ENCODE measurements at regions not wholly inside any gene's neighbourhood (a gene's known extent, or its start where the extent isn't known, plus 50 kb on each side); places are given as distances from the start of the nearest gene placed in this dataset.

- DNase-seq (ENCODE audit: low read depth in 3 of 3): no peak
These were observed 476.4 kb upstream of the SLC10A2 start for GRCh38 chr13:103542648-103543047.

GRCh38 chr13:103540382-103540765, 474.2 kb upstream of the SLC10A2 start:
- DNase-seq (ENCODE audit: low read depth in 3 of 3): no peak

- no peak for DNase-seq (ENCODE audit: low read depth in 3 of 3)
These were observed 473.6 kb upstream of the SLC10A2 start for GRCh38 chr13:103539721-103540381.

- DNase-seq (ENCODE audit: low read depth in 3 of 3): no peak
These were observed 473.0 kb upstream of the SLC10A2 start for GRCh38 chr13:103539265-103539664.

- no peak for DNase-seq (ENCODE audit: low read depth in 3 of 3)
These were observed 471.4 kb upstream of the SLC10A2 start for GRCh38 chr13:103537616-103538015.

- no peak for DNase-seq (ENCODE audit: low read depth in 3 of 3)
These were observed 465.1 kb upstream of the SLC10A2 start for GRCh38 chr13:103531278-103531677.

GRCh38 chr13:103528437-103528836, 462.2 kb upstream of the SLC10A2 start:
- DNase-seq (ENCODE audit: low read depth in 3 of 3): no peak

GRCh38 chr13:103525530-103525929, 459.3 kb upstream of the SLC10A2 start:
- DNase-seq (ENCODE audit: low read depth in 3 of 3): no peak

- DNase-seq (ENCODE audit: low read depth in 3 of 3): no peak
These were observed 457.6 kb upstream of the SLC10A2 start for GRCh38 chr13:103523858-103524257.

- DNase-seq (ENCODE audit: low read depth in 3 of 3): no peak
These were observed 455.3 kb upstream of the SLC10A2 start for GRCh38 chr13:103521532-103521931.

GRCh38 chr13:103517768-103518102, 451.5 kb upstream of the SLC10A2 start:
- DNase-seq (ENCODE audit: low read depth in 3 of 3): no peak

- no peak for DNase-seq (ENCODE audit: low read depth in 3 of 3)
These were observed 451.0 kb upstream of the SLC10A2 start for GRCh38 chr13:103517066-103517767.

GRCh38 chr13:103516015-103516795, 450.0 kb upstream of the SLC10A2 start:
- DNase-seq (ENCODE audit: low read depth in 3 of 3): no peak

GRCh38 chr13:103515410-103515809, 449.2 kb upstream of the SLC10A2 start:
- DNase-seq (ENCODE audit: low read depth in 3 of 3): no peak

GRCh38 chr13:103514619-103515018, 448.4 kb upstream of the SLC10A2 start:
- DNase-seq (ENCODE audit: low read depth in 3 of 3): no peak

- DNase-seq (ENCODE audit: low read depth in 3 of 3): no peak
These were observed 448.0 kb upstream of the SLC10A2 start for GRCh38 chr13:103514188-103514587.

GRCh38 chr13:103510007-103510535, 443.9 kb upstream of the SLC10A2 start:
- no peak for DNase-seq (ENCODE audit: low read depth in 3 of 3)

- DNase-seq (ENCODE audit: low read depth in 3 of 3): no peak
These were observed 431.2 kb upstream of the SLC10A2 start for GRCh38 chr13:103497404-103497803.

- no peak for DNase-seq (ENCODE audit: low read depth in 3 of 3)
These were observed 421.6 kb upstream of the SLC10A2 start for GRCh38 chr13:103487841-103488240.

GRCh38 chr13:103473081-103473480, 406.9 kb upstream of the SLC10A2 start:
- no peak for DNase-seq (ENCODE audit: low read depth in 3 of 3)

- no peak for DNase-seq (ENCODE audit: low read depth in 3 of 3)
These were observed 405.7 kb upstream of the SLC10A2 start for GRCh38 chr13:103471896-103472295.

GRCh38 chr13:103469771-103470170, 403.6 kb upstream of the SLC10A2 start:
- no peak for DNase-seq (ENCODE audit: low read depth in 3 of 3)

GRCh38 chr13:103466761-103467160, 400.5 kb upstream of the SLC10A2 start:
- DNase-seq (ENCODE audit: low read depth in 3 of 3): no peak

All from stimulated activated CD4-positive, alpha-beta T cell treated with anti-CD3 and anti-CD28 coated beads, TNF-alpha, amount 100 ng/mL, for 48 hours (primary cell).